CD4-positive, CD25-positive, alpha-beta regulatory T cell (primary cell): ENCODE measurements at regions not wholly inside any gene's neighbourhood (a gene's known extent, or its start where the extent isn't known, plus 50 kb on each side); places are given as distances from the start of the nearest gene placed in this dataset.
"Not testable (repeated sequence)": the region's sequence is repeated elsewhere in the genome, so short reads cannot be mapped to it uniquely, and the experiment has no call there.

Experiments
- ATAC-seq, 2 donors: fragments of 150-1000 bp; cut with Tn5 transposase; one replicate each; pipeline ENCODE4 v1.10.0; 2021; ENCODE audit warnings: low read depth in 2 of 2, moderate number of reproducible peaks in 2 of 2, moderate library complexity in 1 of 2
- DNase-seq, 3 donors: peaks; one replicate each; pipeline versions ENCODE4 v3.0.0 to v3.0.0-alpha.2; 2012 to 2022; ENCODE audit warnings: mixed read lengths in 1 of 3
- H3K27ac ChIP-seq: one replicate; pipeline ENCODE4 v1.7.0; 2013; ENCODE audit warnings: mild to moderate bottlenecking, low read length; ENCODE audit not compliant: insufficient read depth, poor library complexity, severe bottlenecking
- H3K27me3 ChIP-seq: one replicate; pipeline ENCODE4 v1.7.0; 2013; ENCODE audit warnings: low read length; ENCODE audit not compliant: control insufficient read depth, insufficient read depth
- H3K36me3 ChIP-seq: one replicate; pipeline ENCODE4 v1.7.0; 2013; ENCODE audit warnings: mild to moderate bottlenecking, low read length, moderate library complexity; ENCODE audit not compliant: control insufficient read depth, insufficient read depth
- H3K4me1 ChIP-seq: 2 replicates; pipeline ENCODE4 v1.7.0; 2013; ENCODE audit warnings: mild to moderate bottlenecking, low read length; ENCODE audit not compliant: insufficient read depth, control insufficient read depth, poor library complexity, severe bottlenecking
- H3K4me3 ChIP-seq: one replicate; pipeline ENCODE4 v1.7.0; 2013; ENCODE audit warnings: low read depth, mild to moderate bottlenecking, low read length, moderate library complexity
- H3K9me3 ChIP-seq, 2 experiments: 1 replicate in 1 of 2; 2 replicates in 1 of 2; pipeline ENCODE4 v1.7.0; 2013; ENCODE audit warnings: low read length in 2 of 2, mild to moderate bottlenecking in 1 of 2, moderate library complexity in 1 of 2; ENCODE audit not compliant: control insufficient read depth in 2 of 2
- H3K27ac Mint-ChIP-seq, 3 donors: one replicate each; pipeline ENCODE4 v1.8.0; 2020 to 2022; ENCODE audit warnings: mild to moderate bottlenecking in 3 of 3, mixed read lengths in 3 of 3, moderate library complexity in 2 of 3
- H3K27me3 Mint-ChIP-seq: one replicate; pipeline ENCODE4 v1.8.0; 2022; ENCODE audit warnings: mild to moderate bottlenecking, mixed read lengths
- H3K36me3 Mint-ChIP-seq: one replicate; pipeline ENCODE4 v1.8.0; 2020; ENCODE audit warnings: mixed read lengths
- H3K4me1 Mint-ChIP-seq, 4 donors: one replicate each; pipeline ENCODE4 v1.8.0; 2020 to 2022; ENCODE audit warnings: mixed read lengths in 4 of 4, mild to moderate bottlenecking in 1 of 4
- H3K4me3 Mint-ChIP-seq, 4 donors: one replicate each; pipeline ENCODE4 v1.8.0; 2020 to 2022; ENCODE audit warnings: mild to moderate bottlenecking in 4 of 4, mixed read lengths in 4 of 4, moderate library complexity in 3 of 4
- H3K9me3 Mint-ChIP-seq, 7 donors: one replicate each; pipeline ENCODE4 v1.8.0; 2020 to 2022; ENCODE audit warnings: mixed read lengths in 7 of 7, mild to moderate bottlenecking in 3 of 7, moderate library complexity in 2 of 7

GRCh38 chr2:182508583-182508982 is 81.7 kb upstream of the PDE1A start:
- H3K27me3 ChIP-seq, H3K4me1 ChIP-seq, H3K9me3 ChIP-seq, H3K36me3 ChIP-seq, H3K27me3 Mint-ChIP-seq, H3K4me1 Mint-ChIP-seq, H3K4me3 Mint-ChIP-seq, H3K27ac Mint-ChIP-seq, H3K9me3 Mint-ChIP-seq, ATAC-seq, DNase-seq, H3K36me3 Mint-ChIP-seq, H3K4me3 ChIP-seq, H3K27ac ChIP-seq: not testable (repeated sequence)

- Histone ChIP-seq H3K27me3 (no peaks in the 10 kb centered on the region), H3K9me3 (no peaks in the 10 kb centered on the region), H3K4me1 (no peaks in the 10 kb centered on the region), H3K4me3 (no peak overlapping the region), H3K27ac (no peak overlapping the region), H3K36me3 (no peaks in the 10 kb centered on the region)
- Mint-ChIP-seq H3K9me3 (peaks cover 0 to 4% (median 0%) of the 10 kb centered on the region in 7 donors), H3K4me1 (no peaks in the 10 kb centered on the region), H3K27ac (no peak overlapping the region), H3K36me3 (no peaks in the 10 kb centered on the region), H3K4me3 (no peak overlapping the region), H3K27me3 (no peaks in the 10 kb centered on the region)
- DNase-seq (no peak), ATAC-seq (no peak)
These were observed 82.4 kb upstream of the PDE1A start for GRCh38 chr2:182509216-182509615.

GRCh38 chr2:182521453-182522404 is 94.9 kb upstream of the PDE1A start:
- Histone ChIP-seq H3K9me3 (no peaks in the 10 kb centered on the region), H3K4me1 (no peaks in the 10 kb centered on the region), H3K27me3 (no peaks in the 10 kb centered on the region), H3K27ac (no peak overlapping the region), H3K4me3 (no peak overlapping the region), H3K36me3 (no peaks in the 10 kb centered on the region)
- DNase-seq (no peak), ATAC-seq (no peak)
- no peaks in the 10 kb centered on the region for H3K27me3 Mint-ChIP-seq
- no peaks in the 10 kb centered on the region for H3K4me1 Mint-ChIP-seq
- no peak overlapping the region for H3K27ac Mint-ChIP-seq
- H3K4me3 Mint-ChIP-seq = no peak overlapping the region
- H3K36me3 Mint-ChIP-seq = no peaks in the 10 kb centered on the region
- H3K9me3 Mint-ChIP-seq = peaks cover 0 to 1% (median 0%) of the 10 kb centered on the region in 7 donors

GRCh38 chr2:182522405-182522896 is 95.6 kb upstream of the PDE1A start:
- Mint-ChIP-seq H3K4me1 (no peaks in the 10 kb centered on the region), H3K27ac (no peak overlapping the region), H3K4me3 (no peak overlapping the region), H3K36me3 (no peaks in the 10 kb centered on the region), H3K9me3 (peaks cover 0 to 4% (median 0%) of the 10 kb centered on the region in 7 donors), H3K27me3 (no peaks in the 10 kb centered on the region)
- DNase-seq (no peak), ATAC-seq (no peak)
- Histone ChIP-seq H3K4me3 (no peak overlapping the region), H3K4me1 (no peaks in the 10 kb centered on the region), H3K27me3 (no peaks in the 10 kb centered on the region), H3K27ac (no peak overlapping the region), H3K9me3 (no peaks in the 10 kb centered on the region), H3K36me3 (no peaks in the 10 kb centered on the region)

GRCh38 chr2:182522972-182523473 is 96.2 kb upstream of the PDE1A start:
- Mint-ChIP-seq H3K9me3 (peaks cover 0 to 5% (median 0%) of the 10 kb centered on the region in 7 donors), H3K4me1 (no peaks in the 10 kb centered on the region), H3K27me3 (no peaks in the 10 kb centered on the region), H3K27ac (no peak overlapping the region), H3K36me3 (no peaks in the 10 kb centered on the region), H3K4me3 (no peak overlapping the region)
- Histone ChIP-seq H3K27me3 (no peaks in the 10 kb centered on the region), H3K4me3 (no peak overlapping the region), H3K27ac (no peak overlapping the region), H3K9me3 (no peaks in the 10 kb centered on the region), H3K36me3 (no peaks in the 10 kb centered on the region), H3K4me1 (no peaks in the 10 kb centered on the region)
- DNase-seq = no peak
- no peak for ATAC-seq

GRCh38 chr2:182530636-182531035 is 103.8 kb upstream of the PDE1A start:
- no peak overlapping the region for H3K27ac Mint-ChIP-seq
- Histone ChIP-seq H3K27me3 (no peaks in the 10 kb centered on the region), H3K9me3 (no peaks in the 10 kb centered on the region), H3K27ac (no peak overlapping the region), H3K4me3 (no peak overlapping the region), H3K4me1 (no peaks in the 10 kb centered on the region), H3K36me3 (no peaks in the 10 kb centered on the region)
- no peak overlapping the region for H3K4me3 Mint-ChIP-seq
- H3K9me3 Mint-ChIP-seq = peaks cover 0 to 6% (median 0%) of the 10 kb centered on the region in 7 donors
- H3K4me1 Mint-ChIP-seq = no peaks in the 10 kb centered on the region
- DNase-seq (no peak), ATAC-seq (no peak)
- H3K36me3 Mint-ChIP-seq = no peaks in the 10 kb centered on the region
- no peaks in the 10 kb centered on the region for H3K27me3 Mint-ChIP-seq

GRCh38 chr2:182540252-182540651 is 113.4 kb upstream of the PDE1A start:
- H3K4me3 ChIP-seq = no peak overlapping the region
- Mint-ChIP-seq H3K4me3 (no peak overlapping the region), H3K27me3 (no peaks in the 10 kb centered on the region)

More at GRCh38 chr2:182540252-182540651, 113.4 kb upstream of the PDE1A start:
- Mint-ChIP-seq H3K4me1 (no peaks in the 10 kb centered on the region), H3K27ac (no peak overlapping the region), H3K9me3 (peaks cover 0 to 4% (median 0%) of the 10 kb centered on the region in 7 donors), H3K36me3 (no peaks in the 10 kb centered on the region)
- no peaks in the 10 kb centered on the region for H3K4me1 ChIP-seq
- H3K9me3 ChIP-seq = no peaks in the 10 kb centered on the region
- DNase-seq (no peak), ATAC-seq (no peak)
- no peaks in the 10 kb centered on the region for H3K36me3 ChIP-seq
- H3K27me3 ChIP-seq = no peaks in the 10 kb centered on the region
- no peak overlapping the region for H3K27ac ChIP-seq
